Large intestine (tissue), 3 donors: ENCODE measurements at regions not wholly inside any gene's neighbourhood (a gene's known extent, or its start where the extent isn't known, plus 50 kb on each side); places are given as distances from the start of the nearest gene placed in this dataset.
"Not testable (repeated sequence)": the region's sequence is repeated elsewhere in the genome, so short reads cannot be mapped to it uniquely, and the experiment has no call there.

Source experiments
- DNase-seq, 2 donors: peaks; one replicate each; pipeline versions ENCODE4 v3.0.0 to v3.0.0-alpha.2; 2013
- H3K27ac ChIP-seq: one replicate; pipeline ENCODE4 v1.5.1; 2013; ENCODE audit warnings: low read length
- H3K27me3 ChIP-seq: 2 replicates; pipeline ENCODE4 v1.6.1; 2013; ENCODE audit warnings: low read length; ENCODE audit not compliant: control insufficient read depth, insufficient read depth
- H3K36me3 ChIP-seq: 2 replicates; pipeline ENCODE4 v1.6.1; 2013; ENCODE audit warnings: low read length; ENCODE audit not compliant: control insufficient read depth, insufficient read depth
- H3K4me1 ChIP-seq: one replicate; pipeline ENCODE4 v1.6.1; 2013; ENCODE audit warnings: low read length; ENCODE audit not compliant: control insufficient read depth, insufficient read depth
- H3K4me3 ChIP-seq: one replicate; pipeline ENCODE4 v1.5.1; 2013; ENCODE audit warnings: low read length
- H3K9me3 ChIP-seq: one replicate; pipeline ENCODE4 v1.6.1; 2013; ENCODE audit warnings: mild to moderate bottlenecking, low read depth, low read length, moderate library complexity; ENCODE audit not compliant: control insufficient read depth
- WGBS: methylation state at CpG from one replicate; pipeline ENCODE4 v1.1.5; 2013; ENCODE audit warnings: low lambda C conversion rate; ENCODE audit not compliant: insufficient coverage; 5-methylcytosine and 5-hydroxymethylcytosine counted together

DNA sequence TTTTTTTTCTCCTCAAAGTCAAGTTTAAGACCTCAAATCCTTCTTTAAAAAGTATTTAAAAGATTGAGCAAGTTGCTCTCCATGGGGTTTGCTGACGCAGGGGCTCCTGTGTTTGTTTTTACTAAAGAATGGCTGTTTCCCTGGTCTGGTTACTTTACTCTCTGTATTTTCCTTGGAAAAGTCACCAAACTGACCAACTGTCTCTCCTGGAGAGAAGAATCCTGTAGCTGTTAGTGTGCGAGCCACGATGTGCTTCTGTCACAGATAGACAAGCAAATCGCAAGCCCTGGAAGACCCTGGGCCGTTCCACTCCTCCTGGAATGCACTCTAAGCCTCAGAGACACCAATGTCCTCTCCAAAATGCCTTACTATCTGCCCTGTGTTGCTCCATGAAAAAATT lies 212.1 kb downstream of the CHIC2 start:
- H3K27ac ChIP-seq, result no peak overlapping the region
- DNase-seq, result no peak
- H3K4me3 ChIP-seq, result no peak overlapping the region
- H3K9me3 ChIP-seq, result no peaks in the 10 kb centered on the region
- no CpG with 5 or more reads among the region's 5 CpGs for WGBS
- H3K27me3 ChIP-seq, result no peaks in the 10 kb centered on the region
- no peaks in the 10 kb centered on the region for H3K36me3 ChIP-seq
- no peaks in the 10 kb centered on the region for H3K4me1 ChIP-seq

DNA sequence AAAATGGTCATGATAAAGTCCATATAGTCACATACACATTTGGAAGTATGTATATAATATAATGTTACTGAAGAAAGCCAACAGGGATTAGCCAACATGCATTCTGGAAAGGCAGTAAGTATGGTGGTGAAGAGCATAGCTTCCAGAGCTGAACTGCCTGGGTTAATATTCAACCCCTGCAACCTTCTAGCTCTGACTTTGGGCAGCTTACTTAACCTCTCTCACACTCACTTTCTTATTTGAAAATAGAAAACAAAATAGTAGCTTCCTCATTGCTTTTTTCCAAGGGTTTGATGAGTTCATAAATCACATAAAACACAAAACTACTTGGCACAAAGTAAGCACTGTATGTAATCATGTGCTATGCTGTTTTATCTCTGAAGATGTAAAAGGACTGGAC lies 216.4 kb downstream of the CHIC2 start:
- Histone ChIP-seq H3K4me3 (no peak overlapping the region), H3K36me3 (no peaks in the 10 kb centered on the region), H3K4me1 (no peaks in the 10 kb centered on the region), H3K27me3 (no peaks in the 10 kb centered on the region), H3K9me3 (no peaks in the 10 kb centered on the region), H3K27ac (no peak overlapping the region)
- peak in 1 of 2 donors; percentile 17 for DNase-seq

DNA sequence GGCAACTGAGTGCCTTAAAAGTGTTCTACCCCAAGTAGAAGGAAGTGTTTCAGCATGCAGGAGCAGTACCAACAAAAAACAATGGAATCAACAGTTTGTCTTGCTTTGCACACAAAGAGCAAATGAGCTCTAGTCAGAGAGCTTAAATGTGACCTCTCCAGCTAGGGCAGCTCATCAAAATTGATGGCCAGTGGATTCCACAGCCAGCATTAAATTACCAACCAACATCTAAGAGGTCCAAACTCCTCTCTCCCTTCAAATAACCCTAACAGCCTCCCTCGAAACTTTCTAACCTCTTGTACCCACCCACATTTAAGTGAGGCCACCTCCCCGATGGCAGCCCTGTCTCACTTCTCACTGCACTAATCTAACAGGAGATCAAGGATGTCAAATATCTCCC lies 219.9 kb downstream of the CHIC2 start:
- DNase-seq, result no peak
- H3K4me1 ChIP-seq, result no peaks in the 10 kb centered on the region
- no CpG with 5 or more reads among the region's 2 CpGs for WGBS
- no peaks in the 10 kb centered on the region for H3K9me3 ChIP-seq
- no peaks in the 10 kb centered on the region for H3K36me3 ChIP-seq
- H3K27me3 ChIP-seq, result peaks cover 3% of the 10 kb centered on the region
- no peak overlapping the region for H3K4me3 ChIP-seq
- no peak overlapping the region for H3K27ac ChIP-seq

DNA sequence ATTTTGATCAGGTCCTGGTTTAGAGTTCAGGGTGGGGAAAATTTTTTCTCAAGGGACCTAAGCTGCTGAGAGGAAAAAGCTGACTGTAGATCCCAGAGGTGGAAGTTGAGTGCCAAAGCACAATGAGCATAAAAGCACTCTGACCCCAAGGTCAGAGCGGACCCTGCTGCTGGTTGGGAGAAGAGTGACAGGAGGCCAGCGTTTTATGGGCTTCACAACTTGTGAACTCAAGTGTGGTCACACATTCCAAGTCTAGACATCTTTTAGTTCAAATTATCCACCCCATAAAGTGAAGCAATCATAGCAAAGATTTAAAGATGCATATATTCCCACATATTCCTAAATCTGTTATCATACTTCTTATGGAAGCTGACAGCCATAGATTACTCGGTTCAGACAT lies 220.3 kb downstream of the CHIC2 start:
- Histone ChIP-seq H3K27me3 (peaks cover 3% of the 10 kb centered on the region), H3K4me1 (no peaks in the 10 kb centered on the region), H3K9me3 (no peaks in the 10 kb centered on the region), H3K27ac (no peak overlapping the region), H3K36me3 (no peaks in the 10 kb centered on the region), H3K4me3 (no peak overlapping the region)
- no peak for DNase-seq
- WGBS, result no CpG with 5 or more reads among the region's 3 CpGs

DNA sequence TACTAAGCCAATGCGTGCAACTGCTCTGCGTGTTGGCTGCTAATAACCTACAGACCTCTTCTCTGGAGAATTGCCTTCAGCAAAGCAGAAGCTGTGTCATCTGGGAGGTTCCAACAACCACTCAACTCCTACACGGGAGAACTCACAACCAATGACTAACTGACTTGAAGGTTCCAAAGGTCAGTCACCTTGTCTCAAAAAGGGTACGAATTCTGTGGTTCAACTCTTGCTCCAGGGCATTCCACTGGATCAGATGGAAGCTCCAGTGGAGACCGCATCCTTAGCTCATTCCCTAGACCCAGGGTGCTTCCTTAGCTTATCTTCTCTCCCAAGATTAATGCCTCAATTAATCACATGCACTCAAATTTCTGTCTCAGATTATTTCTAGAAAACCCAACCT lies 222.7 kb downstream of the CHIC2 start:
- Histone ChIP-seq H3K36me3 (no peaks in the 10 kb centered on the region), H3K27me3 (peaks cover 3% of the 10 kb centered on the region), H3K9me3 (no peaks in the 10 kb centered on the region), H3K27ac (no peak overlapping the region), H3K4me1 (no peaks in the 10 kb centered on the region), H3K4me3 (no peak overlapping the region)
- WGBS, result no CpG with 5 or more reads among the region's 5 CpGs
- no peak for DNase-seq

DNA sequence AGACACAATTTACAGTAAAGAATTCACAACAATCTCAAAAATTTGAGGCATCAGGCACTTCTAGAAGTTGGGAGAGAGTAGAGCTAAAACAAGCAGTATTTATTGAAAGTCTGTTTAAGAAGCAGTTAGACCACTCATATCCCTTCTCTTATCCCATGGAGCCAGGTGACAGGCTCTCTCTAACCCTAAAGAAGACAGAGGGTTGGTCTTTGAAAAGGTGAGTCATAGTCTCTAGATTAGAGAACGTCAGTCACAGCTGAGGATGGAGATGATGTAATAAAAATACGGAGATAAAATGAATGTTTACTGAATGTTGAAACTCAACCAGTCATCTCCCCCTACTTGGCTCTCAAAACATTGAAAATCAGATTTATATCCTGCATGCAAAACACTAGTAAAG lies 223.8 kb downstream of the CHIC2 start:
- no peak overlapping the region for H3K27ac ChIP-seq
- peaks cover 3% of the 10 kb centered on the region for H3K27me3 ChIP-seq
- WGBS, result 38% methylated on average over 2 of the region's 2 CpGs
- no peak for DNase-seq
- H3K4me1 ChIP-seq, result no peaks in the 10 kb centered on the region
- no peaks in the 10 kb centered on the region for H3K9me3 ChIP-seq
- no peak overlapping the region for H3K4me3 ChIP-seq
- H3K36me3 ChIP-seq, result no peaks in the 10 kb centered on the region

DNA sequence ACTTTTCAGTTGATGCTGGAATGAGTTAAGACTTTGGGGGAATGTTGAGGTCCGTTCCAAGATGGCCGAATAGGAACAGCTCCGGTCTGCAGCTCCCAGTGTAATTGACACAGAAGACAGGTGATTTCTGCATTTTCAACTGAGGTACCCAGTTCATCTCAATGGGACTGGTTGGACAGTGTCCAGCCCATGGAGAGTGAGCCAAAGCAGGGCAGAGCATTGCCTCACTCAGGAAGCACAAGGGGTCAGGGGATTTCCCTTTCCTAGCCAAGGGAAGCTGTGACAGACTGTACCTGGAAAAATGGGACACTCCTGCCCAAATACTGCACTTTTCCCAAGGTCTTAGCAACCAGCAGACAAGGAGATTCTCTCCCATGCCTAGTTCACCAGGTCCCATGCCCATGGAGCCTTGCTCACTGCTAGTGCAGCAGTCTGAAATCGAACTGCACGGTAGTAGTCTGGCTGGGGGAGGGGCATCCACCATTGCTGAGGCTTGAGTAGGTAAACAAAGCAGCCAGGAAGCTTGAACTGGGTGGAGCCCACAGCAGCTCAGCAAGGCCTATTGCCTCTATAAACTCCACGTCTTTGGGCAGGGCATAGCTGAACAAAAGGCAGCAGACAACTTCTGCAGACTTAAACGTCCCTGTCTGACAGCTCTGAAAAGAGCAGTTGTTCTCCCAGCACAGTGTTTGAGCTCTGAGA lies 231.0 kb downstream of the CHIC2 start:
- not testable (repeated sequence) for H3K4me3 ChIP-seq, DNase-seq, H3K9me3 ChIP-seq, H3K27ac ChIP-seq, H3K4me1 ChIP-seq, H3K36me3 ChIP-seq, H3K27me3 ChIP-seq
- WGBS, result no CpG with 5 or more reads among the region's 7 CpGs

DNA sequence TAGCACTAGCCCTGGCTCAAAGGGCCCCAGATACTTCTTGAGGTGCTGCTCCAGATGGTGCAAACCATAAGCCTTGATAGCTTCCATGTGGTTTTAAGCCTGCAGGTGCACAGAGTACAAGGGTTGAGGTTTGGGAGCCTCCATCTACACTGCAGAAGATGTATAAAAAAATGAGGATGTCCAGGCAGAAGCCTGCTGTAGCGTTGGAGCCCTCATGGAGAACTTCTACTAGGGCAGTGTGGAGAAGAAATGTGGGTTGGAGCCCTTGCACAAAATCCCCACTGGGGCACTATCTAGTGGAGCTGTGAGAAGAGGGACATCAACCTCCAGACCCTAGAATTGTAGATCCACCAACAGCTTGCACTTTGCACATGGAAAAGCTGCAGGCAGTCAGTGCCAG lies 231.9 kb downstream of the CHIC2 start:
- DNase-seq, result no peak
- peaks cover 5% of the 10 kb centered on the region for H3K9me3 ChIP-seq
- H3K4me1 ChIP-seq, result no peaks in the 10 kb centered on the region
- no CpG with 5 or more reads among the region's 1 CpG for WGBS
- no peak overlapping the region for H3K4me3 ChIP-seq
- H3K36me3 ChIP-seq, result no peaks in the 10 kb centered on the region
- no peak overlapping the region for H3K27ac ChIP-seq
- no peaks in the 10 kb centered on the region for H3K27me3 ChIP-seq

DNA sequence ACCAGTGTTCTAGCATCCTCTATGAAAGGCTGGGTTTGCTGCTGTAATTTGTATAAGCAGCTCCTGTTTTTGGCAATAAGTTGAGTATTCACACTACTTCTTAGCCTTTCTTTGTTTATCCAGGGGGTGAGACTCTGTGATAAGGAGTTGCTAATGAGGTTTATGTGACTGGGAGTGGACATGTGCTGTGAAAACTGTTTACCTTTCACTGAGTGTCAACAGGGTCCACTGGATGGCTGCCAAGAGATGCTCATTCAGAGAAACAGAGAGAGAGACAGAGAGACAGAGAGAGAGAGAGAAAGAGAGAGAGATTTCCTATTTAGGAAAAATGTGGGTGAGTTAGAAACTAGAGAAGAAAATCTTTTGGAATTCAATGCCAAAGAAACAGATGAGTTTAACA lies 233.9 kb downstream of the CHIC2 start:
- no peak for DNase-seq
- H3K4me3 ChIP-seq, result no peak overlapping the region
- H3K27me3 ChIP-seq, result no peaks in the 10 kb centered on the region
- H3K36me3 ChIP-seq, result no peaks in the 10 kb centered on the region
- H3K9me3 ChIP-seq, result peaks cover 5% of the 10 kb centered on the region
- no peaks in the 10 kb centered on the region for H3K4me1 ChIP-seq
- no peak overlapping the region for H3K27ac ChIP-seq

DNA sequence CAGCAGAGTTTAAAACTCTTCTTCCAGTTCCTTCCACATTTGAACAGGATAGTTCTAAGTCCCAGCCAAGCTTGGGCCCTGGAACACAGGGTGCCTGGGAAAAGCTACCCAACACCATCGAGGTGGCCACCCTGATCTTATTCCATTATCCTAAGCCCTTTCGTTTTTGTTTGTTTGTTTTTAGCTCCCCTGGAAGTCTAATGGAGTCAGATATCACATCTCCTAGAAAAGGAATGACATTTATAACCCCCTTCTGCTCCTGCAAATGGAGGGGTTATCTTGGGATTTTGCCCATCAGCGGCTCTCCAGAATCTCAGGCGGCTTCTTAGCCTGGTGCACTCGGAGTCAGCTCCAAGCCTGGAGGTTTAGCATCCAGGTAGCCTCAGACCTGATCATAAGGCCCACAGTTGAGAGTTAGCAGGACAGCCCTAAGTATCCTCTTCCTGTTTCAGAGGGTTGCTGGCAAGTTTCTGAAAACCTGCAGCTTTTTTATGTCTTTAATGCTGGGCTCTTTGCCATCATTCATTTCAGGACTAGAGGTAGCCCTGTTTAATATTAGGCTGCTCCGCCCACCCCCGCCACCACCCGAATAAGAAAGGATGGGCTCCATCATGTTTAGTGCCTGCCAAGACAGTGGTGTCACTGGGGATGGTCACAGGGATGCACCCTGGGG lies 230.0 kb upstream of the LNX1 start:
- no peaks in the 10 kb centered on the region for H3K4me1 ChIP-seq
- H3K9me3 ChIP-seq, result no peaks in the 10 kb centered on the region
- DNase-seq, result no peak
- H3K4me3 ChIP-seq, result no peak overlapping the region
- no CpG with 5 or more reads among the region's 8 CpGs for WGBS
- H3K36me3 ChIP-seq, result no peaks in the 10 kb centered on the region
- H3K27me3 ChIP-seq, result no peaks in the 10 kb centered on the region
- H3K27ac ChIP-seq, result no peak overlapping the region

DNA sequence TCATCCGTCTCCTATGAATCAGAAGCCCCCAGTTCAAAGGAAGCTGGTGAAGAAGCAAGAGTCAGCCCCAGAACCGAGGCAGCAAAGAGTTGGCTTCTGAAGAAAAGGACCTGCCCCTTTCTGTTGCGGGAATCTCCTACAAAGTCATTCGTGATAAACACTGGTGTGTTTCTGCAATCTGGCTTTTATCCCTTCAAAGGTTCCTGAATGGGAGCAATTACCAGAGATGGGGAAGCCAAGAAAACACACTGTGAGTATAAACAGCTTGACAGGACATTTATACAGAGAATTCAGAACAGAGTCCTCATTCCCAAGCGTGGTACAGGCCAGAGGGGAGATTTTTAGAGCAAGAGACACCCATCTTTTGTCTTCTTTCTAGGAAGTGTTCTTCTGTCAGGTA lies 226.8 kb upstream of the LNX1 start:
- H3K4me3 ChIP-seq, result no peak overlapping the region
- no peak overlapping the region for H3K27ac ChIP-seq
- no peaks in the 10 kb centered on the region for H3K36me3 ChIP-seq
- DNase-seq, result peak in 1 of 2 donors; percentile 5
- WGBS, result no CpG with 5 or more reads among the region's 5 CpGs
- H3K4me1 ChIP-seq, result no peaks in the 10 kb centered on the region
- no peaks in the 10 kb centered on the region for H3K9me3 ChIP-seq
- no peaks in the 10 kb centered on the region for H3K27me3 ChIP-seq
